Activated naive CD8-positive, alpha-beta T cell treated with anti-CD3 and anti-CD28 coated beads, Interleukin-2, amount 50 U/mL, for 24 hours (primary cell): ENCODE measurements at regions not wholly inside any gene's neighbourhood (a gene's known extent, or its start where the extent isn't known, plus 50 kb on each side); places are given as distances from the start of the nearest gene placed in this dataset.

ENCODE experiments used
- ATAC-seq: fragments of 150-1000 bp; cut with Tn5 transposase; one replicate; pipeline ENCODE4 v1.10.0; 2021
- DNase-seq: peaks from one replicate; pipeline ENCODE4 v3.0.0; 2021
- H3K27ac Mint-ChIP-seq: one replicate; pipeline ENCODE4 v1.8.0; 2021; ENCODE audit warnings: mild to moderate bottlenecking, mixed read lengths
- H3K27me3 Mint-ChIP-seq: one replicate; pipeline ENCODE4 v1.8.0; 2021; ENCODE audit warnings: mixed read lengths
- H3K36me3 Mint-ChIP-seq: one replicate; pipeline ENCODE4 v1.8.0; 2021; ENCODE audit warnings: low read depth, mixed read lengths
- H3K4me1 Mint-ChIP-seq: one replicate; pipeline ENCODE4 v1.8.0; 2021; ENCODE audit warnings: mixed read lengths
- H3K4me3 Mint-ChIP-seq: one replicate; pipeline ENCODE4 v1.8.0; 2021; ENCODE audit warnings: mild to moderate bottlenecking, moderate library complexity, mixed read lengths
- H3K9me3 Mint-ChIP-seq: one replicate; pipeline ENCODE4 v1.8.0; 2021; ENCODE audit warnings: mixed read lengths

- Mint-ChIP-seq H3K9me3 (peaks cover 25% of the 10 kb centered on the region), H3K4me1 (no peaks in the 10 kb centered on the region), H3K27me3 (no peaks in the 10 kb centered on the region), H3K4me3 (no peak overlapping the region), H3K36me3 (no peaks in the 10 kb centered on the region), H3K27ac (no peak overlapping the region)
- ATAC-seq (no peak), DNase-seq (no peak)
Observed at GRCh38 chr13:58134525-58134924, 503.0 kb downstream of the PCDH17 start.

GRCh38 chr13:58142952-58143351, 511.4 kb downstream of the PCDH17 start:
- Mint-ChIP-seq H3K36me3 (no peaks in the 10 kb centered on the region), H3K9me3 (peaks cover 20% of the 10 kb centered on the region), H3K4me1 (no peaks in the 10 kb centered on the region), H3K4me3 (no peak overlapping the region), H3K27me3 (no peaks in the 10 kb centered on the region), H3K27ac (no peak overlapping the region)
- DNase-seq (no peak), ATAC-seq (no peak)

DNA sequence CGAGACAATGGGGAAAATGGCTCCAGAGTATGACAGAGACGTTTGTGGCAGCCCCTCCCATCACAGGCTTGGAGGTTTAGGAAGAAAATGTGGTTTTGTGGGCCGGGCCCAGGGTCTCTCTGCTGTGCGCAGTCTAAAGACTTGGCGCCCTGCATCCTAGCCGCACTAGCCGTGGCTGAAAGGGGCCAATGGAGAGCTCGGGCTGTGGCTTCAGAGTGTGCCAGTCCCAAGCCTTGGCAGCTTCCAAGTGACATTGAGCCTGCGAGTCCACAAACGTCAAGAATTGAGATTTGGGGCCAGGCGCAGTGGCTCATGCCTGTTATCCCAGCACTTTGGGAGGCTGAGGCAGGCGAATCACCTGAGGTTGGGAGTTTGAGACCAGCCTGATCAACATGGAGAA, 513.1 kb downstream of the PCDH17 start:
- H3K9me3 Mint-ChIP-seq = peaks cover 20% of the 10 kb centered on the region
- ATAC-seq = no peak
- no peaks in the 10 kb centered on the region for H3K4me1 Mint-ChIP-seq
- no peaks in the 10 kb centered on the region for H3K27me3 Mint-ChIP-seq
- H3K27ac Mint-ChIP-seq = no peak overlapping the region
- no peak overlapping the region for H3K4me3 Mint-ChIP-seq
- no peaks in the 10 kb centered on the region for H3K36me3 Mint-ChIP-seq
- no peak for DNase-seq

DNA sequence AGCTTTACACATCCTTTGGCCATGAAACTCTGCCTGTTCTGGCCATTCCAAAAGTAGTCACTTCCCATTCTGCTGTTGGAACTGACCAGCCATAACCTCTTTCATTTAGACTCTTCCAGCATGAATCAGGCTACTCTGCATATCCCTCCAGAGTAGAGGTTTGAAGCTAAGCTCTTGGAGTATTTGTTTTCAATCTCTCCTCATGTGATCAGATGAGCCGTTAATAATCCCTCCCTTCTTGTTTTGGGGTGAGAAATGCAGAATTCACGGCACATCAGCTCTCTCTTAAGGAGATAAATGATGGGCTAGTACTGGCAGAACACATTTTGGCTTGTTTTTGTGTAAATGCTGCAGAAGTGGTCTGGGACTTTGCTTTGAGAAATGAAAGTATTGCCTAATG, 519.9 kb downstream of the PCDH17 start:
- Mint-ChIP-seq H3K4me1 (no peaks in the 10 kb centered on the region), H3K27ac (no peak overlapping the region), H3K9me3 (peaks cover 5% of the 10 kb centered on the region), H3K4me3 (no peak overlapping the region), H3K27me3 (no peaks in the 10 kb centered on the region), H3K36me3 (no peaks in the 10 kb centered on the region)
- ATAC-seq = no peak
- DNase-seq = no peak

GRCh38 chr13:58160980-58161379, 529.4 kb downstream of the PCDH17 start:
- DNase-seq = no peak
- Mint-ChIP-seq H3K36me3 (no peaks in the 10 kb centered on the region), H3K4me3 (no peak overlapping the region), H3K27ac (no peak overlapping the region), H3K4me1 (no peaks in the 10 kb centered on the region), H3K27me3 (no peaks in the 10 kb centered on the region), H3K9me3 (peaks cover 4% of the 10 kb centered on the region)
- ATAC-seq = no peak

DNA sequence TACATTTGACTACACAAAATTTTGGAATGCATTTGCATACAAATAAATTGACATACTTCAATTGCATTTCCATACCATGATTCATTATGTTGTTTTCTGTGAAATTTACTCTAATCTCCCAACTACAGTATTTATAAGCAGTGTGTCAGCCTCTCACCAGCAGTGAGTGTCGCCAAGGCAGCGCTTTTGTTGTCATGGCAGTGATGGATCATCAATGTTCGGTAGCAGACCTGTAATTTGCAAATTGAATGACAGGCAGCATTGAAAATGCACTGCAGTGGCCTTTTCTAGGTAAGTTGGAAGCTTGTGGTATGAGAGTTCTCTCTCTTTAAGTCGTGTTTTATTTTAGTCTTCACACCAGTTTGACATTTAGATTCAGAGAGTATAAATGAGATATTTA, 534.1 kb downstream of the PCDH17 start:
- Mint-ChIP-seq H3K9me3 (no peaks in the 10 kb centered on the region), H3K27me3 (no peaks in the 10 kb centered on the region), H3K27ac (no peak overlapping the region)

GRCh38 chr13:58181111-58181510, 549.6 kb downstream of the PCDH17 start:
- Mint-ChIP-seq H3K36me3 (no peaks in the 10 kb centered on the region), H3K27me3 (no peaks in the 10 kb centered on the region), H3K4me1 (no peaks in the 10 kb centered on the region), H3K4me3 (no peak overlapping the region), H3K27ac (no peak overlapping the region), H3K9me3 (peaks cover 23% of the 10 kb centered on the region)
- ATAC-seq = no peak
- DNase-seq = no peak

More for the DNA sequence above, 534.1 kb downstream of the PCDH17 start:
- no peak overlapping the region for H3K4me3 Mint-ChIP-seq
- no peak for ATAC-seq
- DNase-seq = no peak
- H3K4me1 Mint-ChIP-seq = no peaks in the 10 kb centered on the region
- H3K36me3 Mint-ChIP-seq = no peaks in the 10 kb centered on the region

DNA sequence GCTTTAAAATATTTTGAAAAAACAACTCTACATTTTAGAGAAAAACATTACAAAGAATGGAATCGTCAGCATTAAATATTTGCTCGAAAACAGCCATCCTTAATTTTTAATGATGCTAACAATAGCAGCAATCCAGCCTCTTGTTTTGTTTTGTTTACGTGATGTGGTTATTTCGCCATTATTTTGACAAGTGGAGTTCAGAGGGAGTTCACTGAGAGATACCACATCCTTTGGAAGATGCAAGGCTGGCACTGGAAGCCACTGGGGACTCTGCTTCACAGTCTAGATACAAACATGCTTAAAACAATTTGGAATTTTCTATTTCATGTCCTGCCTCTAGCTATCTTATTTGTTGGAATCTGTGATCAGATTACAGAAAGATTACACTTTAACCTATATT, 556.3 kb downstream of the PCDH17 start:
- Mint-ChIP-seq H3K27ac (no peak overlapping the region), H3K9me3 (peaks cover 20% of the 10 kb centered on the region), H3K27me3 (no peaks in the 10 kb centered on the region), H3K4me3 (no peak overlapping the region), H3K4me1 (no peaks in the 10 kb centered on the region), H3K36me3 (no peaks in the 10 kb centered on the region)
- no peak for ATAC-seq
- no peak for DNase-seq

- no peak for ATAC-seq
Observed at GRCh38 chr13:58190577-58190976, 559.0 kb downstream of the PCDH17 start.

GRCh38 chr13:58191754-58192153, 560.2 kb downstream of the PCDH17 start:
- H3K4me1 Mint-ChIP-seq = no peaks in the 10 kb centered on the region
- no peak overlapping the region for H3K4me3 Mint-ChIP-seq
- no peaks in the 10 kb centered on the region for H3K36me3 Mint-ChIP-seq
- H3K9me3 Mint-ChIP-seq = peaks cover 6% of the 10 kb centered on the region
- DNase-seq (no peak), ATAC-seq (no peak)
- H3K27me3 Mint-ChIP-seq = no peaks in the 10 kb centered on the region
- no peak overlapping the region for H3K27ac Mint-ChIP-seq

More at GRCh38 chr13:58190577-58190976, 559.0 kb downstream of the PCDH17 start:
- no peak overlapping the region for H3K4me3 Mint-ChIP-seq
- H3K4me1 Mint-ChIP-seq = no peaks in the 10 kb centered on the region
- DNase-seq = no peak
- no peaks in the 10 kb centered on the region for H3K27me3 Mint-ChIP-seq
- H3K27ac Mint-ChIP-seq = no peak overlapping the region
- H3K9me3 Mint-ChIP-seq = peaks cover 13% of the 10 kb centered on the region
- H3K36me3 Mint-ChIP-seq = no peaks in the 10 kb centered on the region

GRCh38 chr13:58202099-58202498, 570.6 kb downstream of the PCDH17 start:
- Mint-ChIP-seq H3K4me1 (no peaks in the 10 kb centered on the region), H3K4me3 (no peak overlapping the region), H3K36me3 (no peaks in the 10 kb centered on the region), H3K9me3 (peaks cover 16% of the 10 kb centered on the region), H3K27ac (no peak overlapping the region), H3K27me3 (no peaks in the 10 kb centered on the region)
- no peak for DNase-seq
- no peak for ATAC-seq

- Mint-ChIP-seq H3K9me3 (peaks cover 7% of the 10 kb centered on the region), H3K4me3 (no peak overlapping the region), H3K27ac (no peak overlapping the region), H3K36me3 (no peaks in the 10 kb centered on the region), H3K4me1 (no peaks in the 10 kb centered on the region), H3K27me3 (no peaks in the 10 kb centered on the region)
- no peak for DNase-seq
- ATAC-seq = no peak
Observed at GRCh38 chr13:58207501-58207900, 576.0 kb downstream of the PCDH17 start.

DNA sequence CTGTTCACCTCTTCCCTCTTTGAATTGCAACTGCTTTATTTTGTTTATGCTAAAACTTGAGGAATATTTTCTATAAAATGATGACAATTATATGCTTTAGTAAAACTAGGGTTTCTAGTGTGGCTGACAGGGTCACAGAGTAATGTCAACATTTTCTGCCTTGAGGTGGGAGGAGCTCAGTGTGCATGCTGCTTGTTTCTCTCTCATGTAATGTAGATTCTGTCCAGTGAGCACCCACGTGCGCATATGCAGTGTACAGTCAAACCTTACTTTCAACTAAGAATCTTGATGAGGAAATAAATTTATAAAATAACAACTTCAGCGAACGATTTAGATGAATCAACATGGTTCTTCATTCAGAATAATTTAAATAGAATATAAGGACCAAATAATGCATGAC, 603.9 kb downstream of the PCDH17 start:
- Mint-ChIP-seq H3K27me3 (no peaks in the 10 kb centered on the region), H3K4me3 (no peak overlapping the region), H3K36me3 (no peaks in the 10 kb centered on the region), H3K9me3 (peaks cover 12% of the 10 kb centered on the region), H3K27ac (no peak overlapping the region), H3K4me1 (no peaks in the 10 kb centered on the region)
- ATAC-seq = no peak
- DNase-seq = no peak

GRCh38 chr13:58238972-58239773, 607.6 kb downstream of the PCDH17 start:
- ATAC-seq = no peak
- no peak overlapping the region for H3K4me3 Mint-ChIP-seq

GRCh38 chr13:58239774-58240268, 608.3 kb downstream of the PCDH17 start:
- no peaks in the 10 kb centered on the region for H3K27me3 Mint-ChIP-seq
- H3K4me3 Mint-ChIP-seq = no peak overlapping the region
- no peaks in the 10 kb centered on the region for H3K36me3 Mint-ChIP-seq
- ATAC-seq (no peak), DNase-seq (no peak)
- H3K4me1 Mint-ChIP-seq = no peaks in the 10 kb centered on the region
- H3K9me3 Mint-ChIP-seq = peaks cover 11% of the 10 kb centered on the region
- no peak overlapping the region for H3K27ac Mint-ChIP-seq

More at GRCh38 chr13:58238972-58239773, 607.6 kb downstream of the PCDH17 start:
- DNase-seq = no peak
- no peaks in the 10 kb centered on the region for H3K36me3 Mint-ChIP-seq
- H3K9me3 Mint-ChIP-seq = peaks cover 11% of the 10 kb centered on the region
- H3K27me3 Mint-ChIP-seq = no peaks in the 10 kb centered on the region
- H3K27ac Mint-ChIP-seq = no peak overlapping the region
- no peaks in the 10 kb centered on the region for H3K4me1 Mint-ChIP-seq
